GM12801 (cell line): ENCODE measurements at regions not wholly inside any gene's neighbourhood (a gene's known extent, or its start where the extent isn't known, plus 50 kb on each side); places are given as distances from the start of the nearest gene placed in this dataset.

Experiments
- CTCF ChIP-seq: IDR thresholded peaks from one replicate; pipeline ENCODE4 v1.5.1; 2011; ENCODE audit warnings: control low read depth; ENCODE audit not compliant: insufficient read length; ENCODE audit errors: extremely low read depth

- no peak for TF ChIP-seq CTCF
Observed at GRCh38 chr12:97753332-97753731, 290.7 kb downstream of the RMST start.

GRCh38 chr12:97754306-97754705 is 291.7 kb downstream of the RMST start:
- no peak for TF ChIP-seq CTCF

DNA sequence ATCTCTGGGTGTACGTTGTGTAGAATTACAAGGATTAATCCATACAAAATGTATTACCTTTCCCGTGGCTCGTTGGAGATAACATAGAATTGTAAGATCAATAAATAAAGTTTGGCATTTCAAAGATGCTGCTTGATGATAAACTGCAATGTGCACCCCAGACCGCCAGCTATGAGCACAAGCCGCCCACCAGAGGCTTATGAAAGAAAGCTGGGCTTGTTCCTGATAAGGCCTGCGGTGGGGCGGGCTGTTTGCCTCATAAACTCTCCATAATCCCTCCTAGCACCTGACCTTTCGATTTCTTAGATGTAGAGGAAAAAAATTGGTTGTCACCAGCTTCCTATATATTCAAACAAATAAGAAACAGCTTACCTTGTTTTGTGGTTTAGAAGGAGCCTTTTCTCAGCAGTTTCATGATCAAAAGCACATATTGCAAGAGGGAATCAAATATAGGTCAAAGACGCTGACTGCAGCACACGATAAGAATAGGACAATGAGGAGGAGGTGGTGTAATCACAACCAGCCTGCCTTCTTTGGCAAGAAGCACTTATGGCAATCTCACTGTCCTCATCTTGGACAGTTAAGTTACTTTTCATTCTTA is 293.6 kb downstream of the RMST start:
- TF ChIP-seq CTCF: no peak

DNA sequence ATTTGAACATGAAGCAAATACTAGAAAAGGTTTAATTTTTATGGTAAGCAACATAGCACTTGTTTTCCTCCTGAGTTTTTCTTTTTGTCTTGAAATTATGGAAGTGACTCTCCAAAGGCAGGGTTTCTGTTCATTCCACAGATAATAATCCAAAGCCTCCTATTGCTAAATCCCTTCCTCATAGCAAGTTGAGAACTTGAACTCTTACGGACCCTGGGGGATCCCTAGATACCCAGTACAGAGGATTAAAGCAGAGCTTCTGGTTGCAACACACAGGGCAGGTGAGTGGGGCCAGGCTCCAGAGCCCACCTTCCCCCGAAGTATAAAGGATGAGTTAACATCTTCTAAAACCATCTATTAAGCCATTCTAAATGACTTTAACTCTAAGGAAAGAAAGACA is 294.1 kb downstream of the RMST start:
- TF ChIP-seq CTCF: no peak

DNA sequence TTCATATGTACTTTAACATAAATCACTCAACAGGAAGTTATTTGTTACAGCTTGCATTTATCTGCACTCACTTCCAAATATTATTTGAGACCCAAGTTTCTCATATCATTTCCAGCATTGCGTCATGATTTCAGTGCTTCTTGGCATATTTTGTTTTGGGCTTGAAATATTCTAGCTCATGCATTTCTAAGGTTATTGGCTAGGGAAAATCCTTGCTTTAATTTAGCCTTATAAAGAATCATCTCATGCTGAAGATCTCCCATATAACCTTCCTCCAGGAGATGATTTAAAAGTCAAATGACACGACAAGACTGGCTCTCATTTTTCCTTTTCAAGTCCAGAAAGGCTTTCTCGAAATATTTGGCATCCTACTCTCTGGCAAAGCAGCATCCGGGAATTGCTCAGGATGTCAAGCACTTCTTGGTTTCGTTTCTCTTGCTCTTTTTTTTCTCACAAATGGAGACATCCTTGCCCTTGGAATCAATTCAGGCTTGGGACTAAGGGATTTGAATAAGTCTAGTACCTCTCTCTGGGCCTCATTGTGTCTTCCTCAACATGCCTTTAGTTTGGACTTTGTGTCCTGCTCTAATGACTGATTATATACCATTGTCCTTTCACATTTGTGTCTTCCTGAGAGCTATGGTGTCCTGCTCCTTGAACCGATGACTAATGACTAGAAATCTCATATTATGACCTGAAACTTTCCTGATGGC is 295.0 kb downstream of the RMST start:
- no peak for TF ChIP-seq CTCF

DNA sequence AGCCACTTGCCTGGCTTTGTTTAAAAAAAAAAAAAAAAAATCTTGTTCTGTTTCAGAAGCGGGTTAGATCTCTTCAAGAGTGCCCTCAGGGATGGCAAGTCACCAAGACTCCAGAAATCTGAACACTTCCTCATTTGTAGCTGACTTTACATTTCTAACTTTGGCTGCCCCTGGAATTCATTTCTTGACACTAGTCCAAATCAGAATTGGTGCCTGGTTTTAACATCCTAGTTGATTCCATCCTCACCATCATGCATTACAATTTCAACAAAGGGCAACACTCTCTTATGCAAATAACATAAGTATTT is 295.5 kb downstream of the RMST start:
- TF ChIP-seq CTCF: no peak

DNA sequence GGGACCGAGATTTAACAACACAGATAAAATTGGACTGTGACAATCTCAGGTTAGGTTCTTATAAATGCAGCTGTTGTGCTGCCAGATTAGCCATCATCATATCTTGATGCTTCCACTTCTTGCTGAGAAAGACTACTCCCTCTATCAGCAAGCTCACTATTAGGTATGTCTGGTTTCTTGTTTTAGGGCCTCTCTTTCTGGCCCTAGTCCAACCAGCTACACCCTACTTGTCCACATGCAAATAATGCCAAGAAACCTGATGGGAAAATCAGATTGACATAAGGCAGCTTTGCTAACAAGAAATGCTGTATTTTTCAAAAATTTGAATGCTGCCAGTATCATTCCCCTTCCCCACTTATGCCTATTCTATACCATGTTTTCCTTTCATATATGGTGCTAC is 296.0 kb downstream of the RMST start:
- no peak for TF ChIP-seq CTCF
